Adrenal gland (tissue), 5 donors: ENCODE measurements at regions not wholly inside any gene's neighbourhood (a gene's known extent, or its start where the extent isn't known, plus 50 kb on each side); places are given as distances from the start of the nearest gene placed in this dataset.

Source experiments
- CTCF ChIP-seq, 6 experiments: fragments of 450-650 bp in 4 of 6; fragments of 200-600 bp in 2 of 6; sonication (generic) in 1 of 6; IDR thresholded peaks; 1 replicate in 5 of 6; 2 replicates in 1 of 6; pipeline versions ENCODE4 v1.5.1 to v1.8.0; 2016 to 2021; ENCODE audit warnings: antibody characterized with exemption in 6 of 6, mild to moderate bottlenecking in 2 of 6, moderate library complexity in 1 of 6
- POLR2A ChIP-seq, 2 donors: fragments of 450-650 bp; IDR thresholded peaks; one replicate each; pipeline ENCODE4 v1.6.1; 2017; ENCODE audit warnings: antibody characterized with exemption in 2 of 2, mild to moderate bottlenecking in 2 of 2, moderate library complexity in 1 of 2
- donor health status: DM: no; HTN: no; CAD: no.

- TF ChIP-seq CTCF (IDR thresholded peaks at IDR 0.05) (no peak), POLR2A (IDR thresholded peaks at IDR 0.05) (no peak)
These were observed 660.1 kb downstream of the MED13L start for GRCh38 chr12:115617391-115617790.
